HL-60 (cell line): ENCODE measurements at regions not wholly inside any gene's neighbourhood (a gene's known extent, or its start where the extent isn't known, plus 50 kb on each side); places are given as distances from the start of the nearest gene placed in this dataset.

Experiments used
- DNase-seq, 2 experiments: peaks; one replicate each; pipeline ENCODE4 v3.0.0-alpha.2; 2010 to 2020; ENCODE audit warnings: low read depth in 1 of 2, low spot score in 1 of 2
- H3K27ac ChIP-seq: fragments of 250-450 bp; sonication (Bioruptor Pico); replicated peaks from 2 replicates; pipeline ENCODE4 v1.5.1; 2020; ENCODE audit warnings: mild to moderate bottlenecking, moderate library complexity
- H3K27me3 ChIP-seq: fragments of 250-450 bp; sonication (Bioruptor Pico); 2 replicates; pipeline ENCODE4 v1.5.1; 2021; ENCODE audit warnings: mild to moderate bottlenecking, moderate library complexity; ENCODE audit not compliant: insufficient read depth, poor library complexity, severe bottlenecking
- H3K4me3 ChIP-seq: replicated peaks from 2 replicates; pipeline ENCODE4 v1.5.1; 2011; ENCODE audit warnings: mild to moderate bottlenecking, control low read depth, low read length; ENCODE audit not compliant: insufficient read depth
- CTCF ChIP-seq: IDR thresholded peaks from one replicate; pipeline ENCODE4 v1.5.1; 2011; ENCODE audit warnings: low read length, control low read depth, inconsistent platforms; ENCODE audit not compliant: insufficient read depth
- GABPA ChIP-seq: IDR thresholded peaks from 2 replicates; pipeline ENCODE4 v1.6.1; 2012; ENCODE audit warnings: low read depth
- POLR2AphosphoS5 ChIP-seq: IDR thresholded peaks from 2 replicates; pipeline ENCODE4 v1.6.1; 2012; ENCODE audit warnings: low read depth
- REST ChIP-seq: IDR thresholded peaks from 2 replicates; pipeline ENCODE4 v1.6.1; 2012; ENCODE audit warnings: low read depth; ENCODE audit not compliant: insufficient replicate concordance
- SPI1 ChIP-seq: IDR thresholded peaks from 2 replicates; pipeline ENCODE4 v1.6.1; 2012; ENCODE audit warnings: low read depth, mild to moderate bottlenecking, borderline replicate concordance

GRCh38 chr5:74954919-74955318 lies 88.7 kb upstream of the FAM169A start:
- Histone ChIP-seq H3K4me3 (no peak overlapping the region), H3K27me3 (no peaks in the 10 kb centered on the region), H3K27ac (no peak overlapping the region)
- TF ChIP-seq CTCF (no peak), SPI1 (no peak), GABPA (no peak), REST (no peak), POLR2AphosphoS5 (no peak)
- no peak for DNase-seq

- TF ChIP-seq CTCF (no peak), SPI1 (no peak), GABPA (no peak), REST (no peak), POLR2AphosphoS5 (no peak)
- H3K27ac ChIP-seq = no peak overlapping the region
- no peak overlapping the region for H3K4me3 ChIP-seq
- no peak for DNase-seq
- H3K27me3 ChIP-seq = no peaks in the 10 kb centered on the region
These were observed 87.9 kb upstream of the FAM169A start for GRCh38 chr5:74953937-74954720.

GRCh38 chr5:74953554-74953936 lies 87.4 kb upstream of the FAM169A start:
- Histone ChIP-seq H3K27ac (no peak overlapping the region), H3K4me3 (no peak overlapping the region), H3K27me3 (no peaks in the 10 kb centered on the region)
- no peak for TF ChIP-seq POLR2AphosphoS5
- TF ChIP-seq REST = no peak
- TF ChIP-seq SPI1 = no peak
- no peak for TF ChIP-seq GABPA
- TF ChIP-seq CTCF = no peak
- DNase-seq = no peak
